ENCODE measurements at regions not wholly inside any gene's neighbourhood (a gene's known extent, or its start where the extent isn't known, plus 50 kb on each side); places are given as distances from the start of the nearest gene placed in this dataset.

DNA sequence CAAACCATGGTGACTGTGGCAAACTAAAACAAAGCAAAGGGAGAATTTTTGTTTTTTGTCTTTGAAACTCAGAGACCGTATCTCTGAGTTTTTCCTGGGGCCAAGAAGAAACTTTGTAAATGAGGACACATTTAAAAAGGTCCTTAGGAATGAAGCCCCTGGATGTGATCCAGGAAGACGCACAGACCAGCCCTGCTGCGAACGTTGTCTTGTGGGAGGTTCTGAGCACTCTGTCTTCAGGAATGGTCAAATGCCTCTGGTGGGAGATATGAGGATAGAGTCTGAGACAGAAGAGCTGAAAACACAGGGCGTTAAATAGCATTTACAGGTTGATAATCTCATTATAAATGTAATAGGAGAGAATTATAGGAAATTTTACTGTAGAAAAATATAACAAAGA, 893.5 kb upstream of the KLHL29 start:
- no peak for DNase-seq (ENCODE audit: low spot score)

DNA sequence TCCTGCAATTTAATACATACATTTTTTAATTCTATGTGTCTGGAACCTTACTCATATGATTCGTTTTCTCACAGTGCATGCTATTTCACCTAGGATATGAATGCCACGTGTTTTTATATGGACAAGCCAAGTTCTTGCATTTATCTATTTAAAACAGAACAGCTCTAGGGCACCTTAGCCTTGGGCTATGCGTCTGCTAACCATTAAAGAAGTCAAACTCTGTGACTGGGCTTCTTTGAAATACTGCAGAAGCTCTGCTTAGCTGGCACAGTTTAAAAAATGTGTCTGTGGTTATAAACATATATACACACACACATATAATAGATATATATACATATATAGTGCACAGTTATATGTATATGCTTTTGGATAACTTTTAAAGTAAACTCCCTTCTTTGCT, 890.8 kb upstream of the KLHL29 start:
- no peak for DNase-seq (ENCODE audit: low spot score)

DNA sequence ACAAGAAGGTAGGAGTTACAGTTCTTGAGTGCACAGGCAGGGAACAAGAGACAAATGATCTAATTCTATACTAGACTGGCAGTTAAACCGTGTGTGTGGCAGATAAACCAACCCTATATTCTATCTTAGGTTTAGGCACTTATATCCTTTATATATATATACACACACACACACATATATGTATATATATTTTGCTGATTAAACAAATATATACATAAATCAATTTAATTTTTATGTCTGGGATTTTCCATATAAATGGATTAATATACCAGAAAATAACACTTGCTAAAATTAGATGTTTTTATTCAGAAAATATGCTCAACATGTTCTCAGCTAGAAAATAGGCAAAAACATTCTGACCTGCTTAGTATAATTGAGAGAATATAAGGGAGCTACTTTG, 887.9 kb upstream of the KLHL29 start:
- no peak for DNase-seq (ENCODE audit: low spot score)

GRCh38 chr2:22497789-22498188, 887.2 kb upstream of the KLHL29 start:
- no peak for DNase-seq (ENCODE audit: low spot score)

GRCh38 chr2:22499082-22499839, 885.7 kb upstream of the KLHL29 start:
- DNase-seq (ENCODE audit: low spot score) = no peak

DNA sequence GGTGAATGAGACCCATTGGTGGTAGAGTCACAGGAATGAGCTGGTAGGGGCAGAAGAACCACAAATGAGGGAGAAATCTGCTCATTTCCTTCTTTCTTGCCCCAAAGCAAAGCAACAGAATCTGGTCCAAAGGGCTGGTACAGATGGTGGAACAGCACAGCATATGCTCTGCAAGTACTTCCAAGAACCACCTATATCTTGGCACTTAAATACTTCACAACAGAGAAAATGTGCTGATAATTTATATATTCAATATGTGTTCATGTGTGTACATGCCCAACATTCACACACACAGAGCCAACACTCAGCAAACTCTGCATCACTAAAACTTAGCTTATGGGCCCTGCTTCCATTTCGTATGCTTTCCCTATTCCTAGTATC, 884.4 kb upstream of the KLHL29 start:
- no peak for DNase-seq (ENCODE audit: low spot score)

- no peak for DNase-seq (ENCODE audit: low spot score)
Observed at GRCh38 chr2:22501851-22502250, 883.1 kb upstream of the KLHL29 start.

DNA sequence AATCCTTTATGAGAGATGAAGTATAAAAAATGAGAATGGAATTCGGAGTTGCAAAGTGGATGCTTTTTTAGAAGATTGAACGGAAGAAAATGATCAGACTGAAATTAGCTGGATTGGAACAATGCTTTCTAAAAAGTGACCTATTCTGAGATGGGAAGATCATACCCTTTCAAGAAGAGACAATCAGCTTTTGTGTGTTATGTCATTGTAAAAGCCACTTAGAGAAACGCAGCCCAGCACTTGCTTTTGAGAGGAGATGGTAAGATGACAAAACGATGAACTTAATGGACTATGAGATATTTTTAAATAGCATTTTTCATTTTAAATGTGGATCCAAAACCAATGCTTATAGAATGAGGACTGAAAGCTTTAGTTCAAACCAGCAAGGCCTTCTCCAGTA, 871.4 kb upstream of the KLHL29 start:
- no peak for DNase-seq (ENCODE audit: low spot score)

GRCh38 chr2:22517141-22517540, 867.8 kb upstream of the KLHL29 start:
- DNase-seq (ENCODE audit: low spot score) = no peak

DNA sequence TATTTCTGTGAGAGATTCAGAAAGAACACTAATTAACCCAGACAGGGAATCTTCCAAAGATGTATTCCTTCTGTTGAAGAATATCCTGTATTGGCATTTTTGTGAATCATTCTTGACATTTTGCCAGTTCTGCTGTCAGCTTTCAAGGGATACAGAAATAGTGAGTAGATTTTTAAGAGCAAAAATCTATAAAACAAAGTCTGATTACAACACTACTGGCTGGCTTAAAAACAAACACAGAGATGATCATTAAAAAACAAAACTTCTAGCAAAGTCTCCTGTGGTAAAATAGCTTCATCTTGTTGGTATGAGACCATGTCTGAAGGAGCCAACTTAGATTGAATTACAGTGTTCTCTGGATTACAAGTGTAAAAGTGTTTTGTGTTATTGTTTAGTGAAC, 866.3 kb upstream of the KLHL29 start:
- DNase-seq (ENCODE audit: low spot score) = no peak

- DNase-seq (ENCODE audit: low spot score) = no peak
Observed at GRCh38 chr2:22520369-22521288, 864.4 kb upstream of the KLHL29 start.

- DNase-seq (ENCODE audit: low spot score) = no peak
Observed at GRCh38 chr2:22521620-22522019, 863.4 kb upstream of the KLHL29 start.

GRCh38 chr2:22525681-22526080, 859.3 kb upstream of the KLHL29 start:
- no peak for DNase-seq (ENCODE audit: low spot score)

DNA sequence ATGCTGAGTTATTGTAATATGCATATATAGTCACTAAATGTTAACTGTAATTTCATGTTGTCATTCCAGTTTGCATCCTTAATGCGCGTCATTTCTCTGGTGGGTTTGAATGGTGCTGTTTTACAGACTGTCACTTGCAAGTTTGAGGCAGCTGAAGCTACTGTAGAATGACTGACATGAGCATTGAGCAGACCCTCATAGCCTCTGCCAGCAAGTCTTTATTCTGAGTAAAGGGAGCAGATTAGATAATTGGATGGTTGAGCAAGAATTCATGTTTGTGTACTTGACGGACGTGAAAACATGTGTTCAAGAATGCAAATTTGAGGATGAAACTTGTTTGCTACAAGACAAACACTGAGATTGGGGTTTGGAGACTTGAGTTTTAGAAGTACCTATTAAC, 854.8 kb upstream of the KLHL29 start:
- DNase-seq (ENCODE audit: low spot score) = no peak

- no peak for DNase-seq (ENCODE audit: low spot score)
Observed at GRCh38 chr2:22536133-22536532, 848.8 kb upstream of the KLHL29 start.

DNA sequence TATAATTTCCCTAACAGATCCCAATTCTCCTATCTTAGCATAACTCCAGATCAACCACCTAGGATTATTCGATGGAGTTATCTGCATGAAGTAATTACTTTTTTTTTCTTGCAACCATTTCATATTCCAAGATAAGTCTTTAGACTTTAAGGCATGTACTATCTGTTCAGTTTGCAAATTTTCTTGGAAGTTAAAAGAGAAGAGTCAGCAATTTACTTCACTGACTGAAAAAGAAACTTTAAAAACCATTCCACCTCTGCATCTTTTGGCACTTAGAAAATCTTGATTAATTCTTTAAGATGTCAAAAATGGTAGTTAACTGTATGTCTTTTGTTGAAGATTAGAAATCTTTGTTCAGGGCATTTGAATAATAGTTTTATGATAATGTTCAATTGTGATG, 830.5 kb upstream of the KLHL29 start:
- DNase-seq (ENCODE audit: low spot score) = no peak

DNA sequence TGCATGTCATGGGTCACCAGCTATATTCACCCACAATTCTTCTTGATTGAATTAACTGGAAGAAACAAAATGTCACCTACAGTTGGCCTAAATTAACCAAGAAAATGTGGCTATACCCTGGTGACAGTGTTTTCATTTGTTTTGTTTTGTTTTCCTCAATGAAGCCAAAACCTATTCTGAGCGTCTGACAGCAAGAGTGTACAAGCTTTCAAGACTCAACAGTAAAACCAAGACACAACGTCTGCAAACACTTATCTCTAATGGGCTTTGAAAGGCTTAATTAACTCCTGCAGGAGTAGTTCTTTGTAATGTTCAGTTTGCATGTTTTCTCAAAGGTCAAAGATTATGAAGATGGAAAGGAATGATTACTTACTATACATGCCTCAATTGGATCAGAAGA, 827.6 kb upstream of the KLHL29 start:
- no peak for DNase-seq (ENCODE audit: low spot score)

- no peak for DNase-seq (ENCODE audit: low spot score)
Observed at GRCh38 chr2:22560021-22560420, 825.0 kb upstream of the KLHL29 start.

DNA sequence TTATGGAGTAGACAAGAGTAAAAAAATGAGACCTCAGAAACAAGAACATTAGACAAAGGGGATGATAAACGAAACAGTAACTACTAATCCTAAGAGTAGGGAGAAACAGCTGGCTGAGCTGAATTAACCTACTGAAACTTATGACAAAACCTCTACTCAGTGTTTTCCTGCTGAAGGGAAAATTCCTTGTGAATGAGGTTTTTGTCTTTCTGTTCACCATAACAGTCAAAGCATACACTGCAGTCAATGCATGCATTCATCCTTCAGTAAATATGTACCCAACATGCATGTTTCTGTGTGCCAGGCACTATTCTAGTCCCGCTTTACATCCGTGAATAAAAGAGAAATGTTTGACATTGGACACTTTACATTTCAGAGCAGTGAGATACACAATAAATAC, 805.6 kb upstream of the KLHL29 start:
- DNase-seq (ENCODE audit: low spot score) = no peak

DNA sequence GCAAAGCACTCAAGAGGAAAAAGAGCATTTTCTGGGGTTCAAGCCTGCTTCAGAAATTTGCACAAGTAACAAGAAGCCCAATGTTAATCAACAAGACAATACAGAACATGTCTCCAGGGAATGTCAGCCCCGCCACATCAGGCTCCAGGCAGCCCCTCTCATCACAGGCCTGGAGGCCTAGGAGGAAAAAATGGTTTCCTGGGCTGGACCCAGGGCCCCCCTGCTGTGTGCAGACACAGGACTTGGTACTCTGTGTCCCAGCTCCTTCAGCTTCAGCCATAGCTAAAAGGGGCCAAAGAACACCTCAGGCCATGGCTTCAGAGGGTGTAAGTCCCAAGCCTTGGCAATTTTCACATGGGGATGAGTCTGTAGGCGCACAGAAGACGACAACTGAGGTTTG, 802.9 kb upstream of the KLHL29 start:
- DNase-seq (ENCODE audit: low spot score) = no peak

DNA sequence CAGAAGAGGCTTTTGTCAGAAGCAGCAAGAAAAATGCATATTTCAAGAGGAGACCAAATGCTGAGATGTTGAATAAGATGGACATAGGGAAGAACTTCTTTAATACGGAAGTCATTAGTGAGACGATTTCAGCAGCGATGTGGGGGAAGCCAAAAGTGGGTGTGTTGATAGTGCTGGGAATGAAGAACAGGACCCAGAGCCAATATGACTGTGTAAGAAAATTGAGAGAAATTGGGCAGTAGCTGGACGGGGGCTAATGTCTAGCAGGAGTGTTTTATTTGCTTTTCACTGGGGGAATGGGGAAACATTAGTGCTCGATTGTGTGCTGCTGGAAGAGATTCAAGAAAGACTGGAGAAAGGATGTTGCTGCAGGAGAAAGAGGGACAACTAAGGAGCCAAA, 788.7 kb upstream of the KLHL29 start:
- DNase-seq (ENCODE audit: low spot score) = no peak

DNA sequence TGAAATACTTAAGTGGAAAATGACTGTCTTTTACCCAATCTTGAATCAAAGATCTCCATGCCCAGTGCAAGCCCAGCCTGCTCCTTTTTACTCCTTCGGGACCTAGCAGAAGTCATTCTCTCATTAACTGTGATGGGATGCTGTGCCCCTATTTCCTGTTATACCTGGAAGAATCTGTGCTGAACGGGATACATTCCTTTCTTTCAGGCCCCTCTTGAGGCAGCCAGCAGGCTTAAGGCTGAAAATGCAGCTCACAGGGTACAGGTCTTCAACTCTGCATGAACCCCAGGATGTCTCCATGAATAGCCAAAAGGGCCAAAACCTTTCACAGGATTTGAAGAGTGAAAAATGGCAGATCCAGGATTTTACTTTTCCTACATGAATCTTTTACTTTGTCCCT, 784.8 kb upstream of the KLHL29 start:
- no peak for DNase-seq (ENCODE audit: low spot score)

- DNase-seq (ENCODE audit: low spot score) = no peak
Observed at GRCh38 chr2:22600999-22601398, 784.0 kb upstream of the KLHL29 start.

DNA sequence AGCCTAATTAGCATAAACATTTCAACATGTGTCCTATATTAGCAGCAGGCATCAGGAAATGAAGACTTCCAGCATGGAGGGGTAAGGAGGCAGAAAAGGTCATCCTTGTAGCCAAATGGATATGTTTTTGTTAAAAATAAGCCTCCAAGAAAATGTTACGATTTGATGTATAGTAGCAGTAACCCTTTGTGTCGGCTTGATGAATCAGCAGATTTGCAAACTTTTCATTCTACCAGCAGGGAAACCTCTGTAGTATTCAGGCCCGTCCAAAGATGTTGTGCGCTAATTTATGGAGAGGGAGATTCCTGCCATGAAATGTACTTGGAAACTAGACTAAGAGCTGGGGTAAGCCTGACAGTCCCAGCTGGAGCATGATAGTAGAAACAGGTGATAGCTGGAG, 780.8 kb upstream of the KLHL29 start:
- no peak for DNase-seq (ENCODE audit: low spot score)

Data from AG08396 (cell line).